ENCODE measurements at regions not wholly inside any gene's neighbourhood (a gene's known extent, or its start where the extent isn't known, plus 50 kb on each side); places are given as distances from the start of the nearest gene placed in this dataset.

GRCh38 chr12:102728506-102729242 lies 188.4 kb downstream of the PAH start:
- intact Hi-C loops (cut with micrococcal nuclease), result no loop called here
- Histone ChIP-seq H3K4me3 (replicated peaks in 1 of 3; ENCODE audit: insufficient read depth in 1 of 3, low read depth in 1 of 3, low read length in 3 of 3) (no peak overlapping the region), H3K27me3 (ENCODE audit: control insufficient read depth in 2 of 2, insufficient read depth in 2 of 2, low read length in 2 of 2) (no peaks in the 10 kb centered on the region), H3K36me3 (ENCODE audit: control insufficient read depth in 2 of 2, extremely low read depth in 1 of 2, insufficient read depth in 2 of 2, low read length in 2 of 2) (no peaks in the 10 kb centered on the region), H3K4me1 (ENCODE audit: control insufficient read depth, extremely low read depth, insufficient read depth, low read length) (no peaks in the 10 kb centered on the region), H3K27ac (ENCODE audit: insufficient read depth, low read depth, low read length) (no peak overlapping the region), H3K9me3 (replicated peaks; ENCODE audit: control insufficient read depth, insufficient read depth, low read length) (no peaks in the 10 kb centered on the region), H4K20me1 (replicated peaks; ENCODE audit: control insufficient read depth, extremely low read depth, insufficient read depth, low read length) (no peaks in the 10 kb centered on the region), H3K4me2 (ENCODE audit: insufficient read depth, low read length) (no peak overlapping the region), H3K9me1 (replicated peaks; ENCODE audit: control insufficient read depth, extremely low read depth, insufficient read depth, low read length) (no peaks in the 10 kb centered on the region), H3K9ac (replicated peaks; ENCODE audit: extremely low read depth, insufficient read depth, low read length) (no peak overlapping the region), H2AFZ (ENCODE audit: low read depth, low read length) (no peak overlapping the region), H3K79me2 (ENCODE audit: control insufficient read depth, insufficient read depth, low read length) (no peaks in the 10 kb centered on the region)
- POLR2A ChIA-PET, result no interaction called here
- CTCF ChIA-PET, result no interaction called here
- BruUV-seq (replicated peaks), result no TSS peak
- FAIRE-seq (no peak), DNase-seq (ENCODE audit: low read depth, low spot score) (no peak)
- TF ChIP-seq EZH2 (IDR thresholded peaks at IDR 0.05; ENCODE audit: borderline replicate concordance, low read depth, low read length, severe bottlenecking) (no peak), MAX (IDR thresholded peaks at IDR 0.05; ENCODE audit: insufficient read depth, insufficient read length) (no peak), POLR2AphosphoS5 (IDR thresholded peaks at IDR 0.05; ENCODE audit: insufficient read depth, low read depth, low read length) (no peak), POLR2A (IDR thresholded peaks at IDR 0.05; ENCODE audit: low read depth, low read length) (no peak), JUN (IDR thresholded peaks at IDR 0.05; ENCODE audit: borderline replicate concordance, insufficient read depth, insufficient read length, low read depth) (no peak), GATA2 (IDR thresholded peaks at IDR 0.05; ENCODE audit: insufficient read depth, insufficient read length, low read depth, low read length) (no peak), FOS (IDR thresholded peaks at IDR 0.05; ENCODE audit: borderline replicate concordance, insufficient read depth, low read length) (no peak), CTCF (IDR thresholded peaks at IDR 0.05; ENCODE audit: extremely low read depth in 1 of 2, insufficient read depth in 1 of 2, low read depth in 1 of 2, low read length in 2 of 2) (no peak), MYC (IDR thresholded peaks at IDR 0.05; ENCODE audit: low read depth, low read length) (no peak)
- dilution Hi-C loops (cut with MboI; ENCODE audit: extremely low pct_ligation_motif_present, low sequenced_read_pairs), result no loop called here

Data from endothelial cell of umbilical vein (primary cell).